ENCODE measurements at regions not wholly inside any gene's neighbourhood (a gene's known extent, or its start where the extent isn't known, plus 50 kb on each side); places are given as distances from the start of the nearest gene placed in this dataset.

DNA sequence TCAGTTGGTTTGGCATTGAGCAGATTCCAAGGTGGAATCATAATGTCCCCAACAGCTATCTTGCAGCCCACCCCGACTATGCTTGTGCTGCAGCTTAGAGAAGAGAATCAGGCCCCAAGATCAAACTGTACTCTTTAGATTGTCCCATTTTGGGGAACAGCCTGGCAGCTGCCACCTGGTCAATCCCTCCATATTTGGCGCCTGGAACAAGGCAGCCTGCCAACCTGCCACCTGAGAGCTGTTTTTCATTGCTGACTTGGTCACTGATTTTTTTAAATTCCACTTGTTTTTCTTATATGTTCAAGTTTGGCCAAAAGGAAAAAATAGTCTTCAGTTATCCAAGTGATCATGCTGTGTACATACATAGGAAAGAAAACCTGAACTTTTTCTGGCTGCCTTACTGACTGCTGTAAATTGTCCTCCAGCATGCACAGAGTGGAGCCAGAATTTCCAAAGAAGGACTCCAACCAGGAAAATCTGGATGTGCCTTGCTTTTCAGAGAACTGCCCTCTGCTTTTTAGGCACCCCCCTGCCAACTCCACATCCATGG lies 504.2 kb downstream of the ENC1 start:
- Histone ChIP-seq H3K9me1 (replicated peaks; ENCODE audit: control insufficient read depth, extremely low read depth, insufficient read depth, low read length) (no peaks in the 10 kb centered on the region), H2AFZ (ENCODE audit: low read depth, low read length) (no peak overlapping the region), H3K27ac (ENCODE audit: insufficient read depth, low read depth, low read length) (no peak overlapping the region), H3K27me3 (ENCODE audit: control insufficient read depth in 2 of 2, insufficient read depth in 2 of 2, low read length in 2 of 2) (no peaks in the 10 kb centered on the region), H3K4me1 (ENCODE audit: control insufficient read depth, extremely low read depth, insufficient read depth, low read length) (peaks cover 9% of the 10 kb centered on the region), H3K4me3 (replicated peaks in 1 of 3; ENCODE audit: insufficient read depth in 1 of 3, low read depth in 1 of 3, low read length in 3 of 3) (no peak overlapping the region), H3K79me2 (ENCODE audit: control insufficient read depth, insufficient read depth, low read length) (no peaks in the 10 kb centered on the region), H4K20me1 (replicated peaks; ENCODE audit: control insufficient read depth, extremely low read depth, insufficient read depth, low read length) (no peaks in the 10 kb centered on the region), H3K36me3 (ENCODE audit: control insufficient read depth in 2 of 2, extremely low read depth in 1 of 2, insufficient read depth in 2 of 2, low read length in 2 of 2) (no peaks in the 10 kb centered on the region), H3K9me3 (replicated peaks; ENCODE audit: control insufficient read depth, insufficient read depth, low read length) (no peaks in the 10 kb centered on the region), H3K4me2 (ENCODE audit: insufficient read depth, low read length) (no peak overlapping the region), H3K9ac (replicated peaks; ENCODE audit: extremely low read depth, insufficient read depth, low read length) (no peak overlapping the region)
- ChIA-PET POLR2A (no interaction called here), CTCF (interaction anchor here (5.0 kb wide), 1 partner anchor 9 kb away, joined by 15 read pairs; no protein-coding TSS in a partner anchor)
- intact Hi-C loops (cut with micrococcal nuclease) = no loop called here
- no peak for TF ChIP-seq GATA2 (IDR thresholded peaks at IDR 0.05; ENCODE audit: insufficient read depth, insufficient read length, low read depth, low read length)
- no peak for TF ChIP-seq MAX (IDR thresholded peaks at IDR 0.05; ENCODE audit: insufficient read depth, insufficient read length)
- no peak for TF ChIP-seq JUN (IDR thresholded peaks at IDR 0.05; ENCODE audit: borderline replicate concordance, insufficient read depth, insufficient read length, low read depth)
- no peak for TF ChIP-seq MYC (IDR thresholded peaks at IDR 0.05; ENCODE audit: low read depth, low read length)
- no peak for TF ChIP-seq CTCF (IDR thresholded peaks at IDR 0.05; ENCODE audit: extremely low read depth in 1 of 2, insufficient read depth in 1 of 2, low read depth in 1 of 2, low read length in 2 of 2)
- no peak for TF ChIP-seq POLR2AphosphoS5 (IDR thresholded peaks at IDR 0.05; ENCODE audit: insufficient read depth, low read depth, low read length)
- no peak for TF ChIP-seq POLR2A (IDR thresholded peaks at IDR 0.05; ENCODE audit: low read depth, low read length)
- TF ChIP-seq EZH2 (IDR thresholded peaks at IDR 0.05; ENCODE audit: borderline replicate concordance, low read depth, low read length, severe bottlenecking) = no peak
- no peak for TF ChIP-seq FOS (IDR thresholded peaks at IDR 0.05; ENCODE audit: borderline replicate concordance, insufficient read depth, low read length)
- FAIRE-seq = no peak
- dilution Hi-C loops (cut with MboI; ENCODE audit: extremely low pct_ligation_motif_present, low sequenced_read_pairs) = no loop called here
- no TSS peak for BruUV-seq (replicated peaks)
- DNase-seq (ENCODE audit: low read depth, low spot score) = peak; percentile 19

Data from endothelial cell of umbilical vein (primary cell).